ENCODE measurements at regions not wholly inside any gene's neighbourhood (a gene's known extent, or its start where the extent isn't known, plus 50 kb on each side); places are given as distances from the start of the nearest gene placed in this dataset.

- no peaks in the 10 kb centered on the region for H3K36me3 ChIP-seq (ENCODE audit: insufficient read depth, low read length)
Measured at GRCh38 chr21:28834335-28835238, 158.1 kb downstream of the LTN1 start.

GRCh38 chr21:28833609-28834008, 159.1 kb downstream of the LTN1 start:
- H3K27ac ChIP-seq (ENCODE audit: low read depth, low read length) = no peak overlapping the region
- no peak overlapping the region for H3K4me2 ChIP-seq (ENCODE audit: insufficient read depth, low read length)
- H2AFZ ChIP-seq (ENCODE audit: low read length) = no peak overlapping the region
- no peaks in the 10 kb centered on the region for H4K20me1 ChIP-seq (ENCODE audit: insufficient read depth, low read length)
- H3K79me2 ChIP-seq (ENCODE audit: insufficient read depth, low read length) = no peaks in the 10 kb centered on the region
- H3K4me1 ChIP-seq (ENCODE audit: insufficient read depth, low read length) = no peaks in the 10 kb centered on the region
- no peak for DNase-seq (ENCODE audit: insufficient read length, low spot score, missing footprints)
- H3K27me3 ChIP-seq (ENCODE audit: insufficient read depth, low read length) = peaks cover under 1% of the 10 kb centered on the region
- no peaks in the 10 kb centered on the region for H3K9me3 ChIP-seq (ENCODE audit: low read depth, low read length)
- no peak overlapping the region for H3K4me3 ChIP-seq (ENCODE audit: insufficient read depth, low read length)
- no peaks in the 10 kb centered on the region for H3K36me3 ChIP-seq (ENCODE audit: insufficient read depth, low read length)
- no peak for TF ChIP-seq CTCF (IDR thresholded peaks at IDR 0.05; ENCODE audit: extremely low read depth, low read depth, low read length)

More at GRCh38 chr21:28834335-28835238, 158.1 kb downstream of the LTN1 start:
- Histone ChIP-seq H3K9me3 (ENCODE audit: low read depth, low read length) (no peaks in the 10 kb centered on the region), H3K79me2 (ENCODE audit: insufficient read depth, low read length) (no peaks in the 10 kb centered on the region), H3K4me3 (ENCODE audit: insufficient read depth, low read length) (no peak overlapping the region), H3K4me2 (ENCODE audit: insufficient read depth, low read length) (no peak overlapping the region), H4K20me1 (ENCODE audit: insufficient read depth, low read length) (no peaks in the 10 kb centered on the region), H3K4me1 (ENCODE audit: insufficient read depth, low read length) (no peaks in the 10 kb centered on the region), H3K27me3 (ENCODE audit: insufficient read depth, low read length) (no peaks in the 10 kb centered on the region), H3K27ac (ENCODE audit: low read depth, low read length) (no peak overlapping the region), H2AFZ (ENCODE audit: low read length) (no peak overlapping the region)
- TF ChIP-seq CTCF (IDR thresholded peaks at IDR 0.05; ENCODE audit: extremely low read depth, low read depth, low read length) = no peak
- no peak for DNase-seq (ENCODE audit: insufficient read length, low spot score, missing footprints)

GRCh38 chr21:28833182-28833581, 159.5 kb downstream of the LTN1 start:
- Histone ChIP-seq H3K27ac (ENCODE audit: low read depth, low read length) (no peak overlapping the region), H3K4me1 (ENCODE audit: insufficient read depth, low read length) (no peaks in the 10 kb centered on the region), H4K20me1 (ENCODE audit: insufficient read depth, low read length) (no peaks in the 10 kb centered on the region), H3K27me3 (ENCODE audit: insufficient read depth, low read length) (peaks cover 3% of the 10 kb centered on the region), H3K36me3 (ENCODE audit: insufficient read depth, low read length) (no peaks in the 10 kb centered on the region), H3K4me3 (ENCODE audit: insufficient read depth, low read length) (no peak overlapping the region), H2AFZ (ENCODE audit: low read length) (no peak overlapping the region), H3K9me3 (ENCODE audit: low read depth, low read length) (no peaks in the 10 kb centered on the region), H3K4me2 (ENCODE audit: insufficient read depth, low read length) (no peak overlapping the region), H3K79me2 (ENCODE audit: insufficient read depth, low read length) (no peaks in the 10 kb centered on the region)
- DNase-seq (ENCODE audit: insufficient read length, low spot score, missing footprints) = no peak
- TF ChIP-seq CTCF (IDR thresholded peaks at IDR 0.05; ENCODE audit: extremely low read depth, low read depth, low read length) = no peak

- Histone ChIP-seq H3K4me2 (ENCODE audit: insufficient read depth, low read length) (no peak overlapping the region), H3K79me2 (ENCODE audit: insufficient read depth, low read length) (no peaks in the 10 kb centered on the region), H3K9me3 (ENCODE audit: low read depth, low read length) (no peaks in the 10 kb centered on the region), H3K27me3 (ENCODE audit: insufficient read depth, low read length) (peaks cover 3% of the 10 kb centered on the region), H3K4me3 (ENCODE audit: insufficient read depth, low read length) (no peak overlapping the region), H2AFZ (ENCODE audit: low read length) (no peak overlapping the region), H3K27ac (ENCODE audit: low read depth, low read length) (no peak overlapping the region), H3K36me3 (ENCODE audit: insufficient read depth, low read length) (no peaks in the 10 kb centered on the region), H4K20me1 (ENCODE audit: insufficient read depth, low read length) (no peaks in the 10 kb centered on the region), H3K4me1 (ENCODE audit: insufficient read depth, low read length) (no peaks in the 10 kb centered on the region)
- no peak for TF ChIP-seq CTCF (IDR thresholded peaks at IDR 0.05; ENCODE audit: extremely low read depth, low read depth, low read length)
- no peak for DNase-seq (ENCODE audit: insufficient read length, low spot score, missing footprints)
Measured at GRCh38 chr21:28832715-28833061, 160.0 kb downstream of the LTN1 start.

Data from osteoblast (primary cell).